GM12878 (cell line): ENCODE measurements at regions not wholly inside any gene's neighbourhood (a gene's known extent, or its start where the extent isn't known, plus 50 kb on each side); places are given as distances from the start of the nearest gene placed in this dataset.

Experiments
- CEBPB ChIP-seq, 2 experiments: fragments of 150-350 bp in 1 of 2; IDR thresholded peaks; 2 replicates each; pipeline ENCODE4 v1.6.1; 2012 to 2014; ENCODE audit warnings: low read depth in 2 of 2, low read length in 2 of 2, borderline replicate concordance in 1 of 2, inconsistent platforms in 1 of 2
- CHD1 ChIP-seq: IDR thresholded peaks from 2 replicates; pipeline ENCODE4 v1.6.1; 2012; ENCODE audit warnings: low read depth, low read length, improper control_type of control experiment
- EED ChIP-seq: sonication (generic); IDR thresholded peaks from 2 replicates; pipeline ENCODE4 v1.6.1; 2016; ENCODE audit warnings: antibody characterized with exemption, low read depth
- EP300 ChIP-seq, 2 experiments: fragments of 150-350 bp in 1 of 2; IDR thresholded peaks; 2 replicates each; pipeline ENCODE4 v1.6.1; 2011 to 2012; ENCODE audit warnings: low read depth in 2 of 2, low read length in 2 of 2, borderline replicate concordance in 1 of 2, improper control_type of control experiment in 1 of 2, inconsistent platforms in 1 of 2; ENCODE audit not compliant: control insufficient read depth in 1 of 2
- HCFC1 ChIP-seq: fragments of 150-350 bp; IDR thresholded peaks from 2 replicates; pipeline ENCODE4 v1.6.1; 2014; ENCODE audit warnings: low read length
- HDGF ChIP-seq: fragments of 450-650 bp; IDR thresholded peaks from 2 replicates; pipeline ENCODE4 v1.6.1; 2016; ENCODE audit warnings: antibody characterized with exemption
- JUNB ChIP-seq: IDR thresholded peaks from 2 replicates; pipeline ENCODE4 v1.6.1; 2016; ENCODE audit warnings: antibody characterized with exemption, mild to moderate bottlenecking
- NR2F1 ChIP-seq: fragments of 450-650 bp; conservative IDR thresholded peaks from 2 replicates; pipeline ENCODE4 v1.6.1; 2017; ENCODE audit warnings: mild to moderate bottlenecking
- POLR2A ChIP-seq: IDR thresholded peaks from 2 replicates; pipeline ENCODE4 v1.6.1; 2011; ENCODE audit warnings: low read depth, mild to moderate bottlenecking, low read length
- POLR2AphosphoS5 ChIP-seq: IDR thresholded peaks from 2 replicates; pipeline ENCODE4 v1.6.1; 2011; ENCODE audit warnings: mild to moderate bottlenecking, low read length, inconsistent platforms
- RAD21 ChIP-seq: IDR thresholded peaks from 2 replicates; pipeline ENCODE4 v1.6.1; 2011; ENCODE audit warnings: mild to moderate bottlenecking, low read depth, low read length, moderate library complexity; ENCODE audit not compliant: insufficient read depth
- SPI1 ChIP-seq: IDR thresholded peaks from 2 replicates; pipeline ENCODE4 v1.6.1; 2011; ENCODE audit warnings: low read depth, mild to moderate bottlenecking, low read length, moderate library complexity, borderline replicate concordance; ENCODE audit not compliant: insufficient read depth

DNA sequence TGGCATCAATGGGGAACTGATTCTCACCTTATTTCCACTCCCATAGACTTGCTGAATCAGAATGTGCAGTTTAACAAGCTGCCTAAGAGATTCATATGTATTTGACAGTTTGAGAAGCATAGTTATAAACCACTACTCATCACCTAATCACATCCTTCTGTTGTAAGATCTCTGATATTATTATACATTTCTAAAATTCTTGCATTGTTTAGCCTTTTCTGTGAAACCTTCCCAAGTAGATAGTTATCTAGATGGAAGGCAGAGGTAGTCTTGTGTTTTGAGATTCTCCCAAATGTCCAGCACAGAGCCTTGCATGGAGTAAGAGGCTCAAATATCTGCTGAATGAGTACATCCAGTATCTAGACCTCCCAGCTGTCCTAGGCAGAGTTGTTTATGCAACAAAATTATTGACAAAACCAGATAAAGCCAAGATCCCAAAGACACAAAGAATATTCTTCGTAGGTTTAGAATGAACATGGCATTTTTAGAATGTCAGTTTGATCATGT is 227.3 kb downstream of the KDR start:
- TF ChIP-seq EP300 (IDR thresholded peaks at IDR 0.05; ENCODE audit: borderline replicate concordance in 1 of 2, control insufficient read depth in 1 of 2, low read depth in 2 of 2, low read length in 2 of 2), result no peak
- no peak for TF ChIP-seq JUNB
- no peak for TF ChIP-seq CEBPB (IDR thresholded peaks at IDR 0.05; ENCODE audit: borderline replicate concordance in 1 of 2, low read depth in 2 of 2, low read length in 2 of 2)
- no peak for TF ChIP-seq HDGF
- no peak for TF ChIP-seq EED
- no peak for TF ChIP-seq POLR2A
- no peak for TF ChIP-seq POLR2AphosphoS5
- no peak for TF ChIP-seq NR2F1
- no peak for TF ChIP-seq SPI1
- no peak for TF ChIP-seq CHD1
- TF ChIP-seq HCFC1, result no peak
- TF ChIP-seq RAD21, result no peak
